CD14-positive monocyte (primary cell): ENCODE measurements at regions not wholly inside any gene's neighbourhood (a gene's known extent, or its start where the extent isn't known, plus 50 kb on each side); places are given as distances from the start of the nearest gene placed in this dataset.

ENCODE experiments used
- DNase-seq, 3 donors: peaks; one replicate each; pipeline ENCODE4 v3.0.0-alpha.2; 2011 to 2022
- H2AFZ ChIP-seq: 2 replicates; pipeline ENCODE4 v1.6.0; 2012; ENCODE audit warnings: mild to moderate bottlenecking, low read depth, low read length, inconsistent platforms; ENCODE audit not compliant: insufficient read depth, poor library complexity, severe bottlenecking
- H3K27ac ChIP-seq, 2 donors: 1 replicate in 1 of 2; 2 replicates in 1 of 2; pipeline ENCODE4 v1.5.1; 2012 to 2013; ENCODE audit warnings: low read length in 2 of 2, control low read depth in 1 of 2, inconsistent platforms in 1 of 2, low read depth in 1 of 2, mild to moderate bottlenecking in 1 of 2
- H3K27me3 ChIP-seq, 2 donors: one replicate each; pipeline versions ENCODE4 v1.6.0 to v1.6.1; 2011 to 2013; ENCODE audit warnings: low read length in 2 of 2; ENCODE audit not compliant: control insufficient read depth in 2 of 2, insufficient read depth in 2 of 2
- H3K36me3 ChIP-seq, 2 donors: replicated peaks in 1 of 2; 1 replicate in 1 of 2; 2 replicates in 1 of 2; pipeline versions ENCODE4 v1.5.1 to v1.6.1; 2012 to 2013; ENCODE audit warnings: low read length in 2 of 2, control low read depth in 1 of 2, inconsistent platforms in 1 of 2, mild to moderate bottlenecking in 1 of 2; ENCODE audit not compliant: insufficient read depth in 2 of 2, control insufficient read depth in 1 of 2
- H3K4me1 ChIP-seq, 2 donors: 1 replicate in 1 of 2; 2 replicates in 1 of 2; pipeline versions ENCODE4 v1.5.1 to v1.6.1; 2012 to 2013; ENCODE audit warnings: low read length in 2 of 2, control low read depth in 1 of 2, inconsistent platforms in 1 of 2, mild to moderate bottlenecking in 1 of 2, moderate library complexity in 1 of 2; ENCODE audit not compliant: insufficient read depth in 2 of 2, control insufficient read depth in 1 of 2
- H3K4me2 ChIP-seq: replicated peaks from 2 replicates; pipeline ENCODE3; 2012; ENCODE audit warnings: low read length, moderate library complexity, mild to moderate bottlenecking; ENCODE audit not compliant: poor library complexity, severe bottlenecking; ENCODE audit errors: extremely low read depth
- H3K4me3 ChIP-seq, 3 experiments: fragments of 200-600 bp in 1 of 3; sonication (generic) in 1 of 3; replicated peaks in 1 of 3; 1 replicate in 2 of 3; 2 replicates in 1 of 3; pipeline ENCODE4 v1.5.1; 2011 to 2013; ENCODE audit warnings: low read length in 3 of 3, mild to moderate bottlenecking in 3 of 3, control low read depth in 2 of 3, low read depth in 2 of 3, inconsistent platforms in 1 of 3, moderate library complexity in 1 of 3
- H3K79me2 ChIP-seq: 2 replicates; pipeline ENCODE4 v1.6.0; 2012; ENCODE audit warnings: mild to moderate bottlenecking, control low read depth, inconsistent platforms, low read length, moderate library complexity; ENCODE audit not compliant: insufficient read depth
- H3K9ac ChIP-seq: 2 replicates; pipeline ENCODE4 v1.6.0; 2017; ENCODE audit warnings: low read length, mild to moderate bottlenecking; ENCODE audit not compliant: insufficient read depth, poor library complexity, severe bottlenecking
- H3K9me3 ChIP-seq, 2 donors: replicated peaks in 1 of 2; 1 replicate in 1 of 2; 2 replicates in 1 of 2; pipeline versions ENCODE4 v1.5.1 to v1.6.1; 2012 to 2013; ENCODE audit warnings: low read length in 2 of 2, control low read depth in 1 of 2; ENCODE audit not compliant: control insufficient read depth in 1 of 2, insufficient read depth in 1 of 2
- H4K20me1 ChIP-seq: 2 replicates; pipeline ENCODE4 v1.6.0; 2012; ENCODE audit warnings: mild to moderate bottlenecking, low read length, control low read depth, moderate library complexity; ENCODE audit not compliant: insufficient read depth
- H3K27ac Mint-ChIP-seq, 7 donors: one replicate each; pipeline ENCODE4 v1.8.0; 2020; ENCODE audit warnings: mild to moderate bottlenecking in 7 of 7, mixed read lengths in 7 of 7, moderate library complexity in 6 of 7, inconsistent platforms in 2 of 7
- H3K27me3 Mint-ChIP-seq, 3 donors: one replicate each; pipeline ENCODE4 v1.8.0; 2021 to 2022; ENCODE audit warnings: low read depth in 3 of 3, mild to moderate bottlenecking in 3 of 3, mixed read lengths in 3 of 3, moderate library complexity in 3 of 3, inconsistent platforms in 1 of 3
- H3K36me3 Mint-ChIP-seq, 2 donors: one replicate each; pipeline ENCODE4 v1.8.0; 2020; ENCODE audit warnings: mixed read lengths in 2 of 2, inconsistent platforms in 1 of 2, mild to moderate bottlenecking in 1 of 2
- H3K4me1 Mint-ChIP-seq: one replicate; pipeline ENCODE4 v1.8.0; 2020; ENCODE audit warnings: mild to moderate bottlenecking, mixed read lengths
- H3K4me3 Mint-ChIP-seq, 2 donors: one replicate each; pipeline ENCODE4 v1.8.0; 2020; ENCODE audit warnings: mild to moderate bottlenecking in 2 of 2, mixed read lengths in 2 of 2, moderate library complexity in 1 of 2
- H3K9me3 Mint-ChIP-seq, 7 donors: one replicate each; pipeline ENCODE4 v1.8.0; 2020 to 2022; ENCODE audit warnings: mixed read lengths in 7 of 7, mild to moderate bottlenecking in 6 of 7, moderate library complexity in 6 of 7, inconsistent platforms in 2 of 7
- CTCF ChIP-seq: fragments of 200-600 bp; IDR thresholded peaks from one replicate; pipeline ENCODE4 v1.8.0; 2022; ENCODE audit warnings: antibody characterized with exemption, mild to moderate bottlenecking
- WGBS: methylation state at CpG from one replicate; pipeline ENCODE4 v1.1.5; 2013; ENCODE audit warnings: missing lambda C conversion rate; ENCODE audit not compliant: insufficient coverage; 5-methylcytosine and 5-hydroxymethylcytosine counted together
- intact Hi-C, 2 donors: fragments of 100-400 bp; cut with micrococcal nuclease; formaldehyde crosslinking; loops; one replicate each; pipeline versions ENCODE4 v1.15.0 to v1.15.1; 2023

DNA sequence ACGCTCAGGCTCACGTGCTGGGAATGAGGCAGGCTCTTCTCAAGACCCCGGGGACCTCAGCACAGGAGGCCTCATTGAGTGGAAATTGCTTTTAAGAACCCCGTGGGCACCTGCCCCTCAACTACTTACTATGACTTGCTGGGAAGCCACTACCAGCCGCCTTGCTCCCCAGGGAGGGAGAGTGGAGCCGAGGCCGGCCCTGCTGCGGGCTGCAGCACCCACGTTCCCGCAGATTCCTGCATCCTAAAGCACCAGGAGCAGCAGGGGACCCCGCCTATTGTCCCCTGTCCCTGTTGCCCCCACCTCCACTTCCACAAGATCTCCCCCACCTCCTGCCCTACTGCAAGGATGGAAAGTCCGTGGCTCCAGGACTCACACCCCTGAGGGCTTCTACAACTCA is 541.6 kb upstream of the PFKP start:
- H3K36me3 Mint-ChIP-seq = no peaks in the 10 kb centered on the region

DNA sequence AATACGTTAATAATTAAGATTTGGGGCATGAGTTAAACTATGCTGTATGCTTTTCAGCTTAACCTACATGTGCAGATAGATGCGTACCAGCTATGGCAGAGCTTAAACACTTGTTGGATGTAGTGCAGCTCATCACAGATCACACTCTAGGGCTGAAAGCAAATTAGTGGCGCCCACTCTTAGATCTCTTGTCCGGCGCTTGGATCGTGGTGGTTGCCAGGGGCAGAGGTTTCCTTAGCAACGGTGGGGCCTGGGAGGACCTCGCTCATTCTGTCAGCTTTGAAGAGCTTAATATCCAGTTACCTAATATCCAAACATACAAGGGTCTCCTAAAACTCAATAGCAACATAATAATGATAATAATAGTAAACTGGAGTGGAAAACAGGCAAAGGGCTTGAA is 548.2 kb upstream of the PFKP start:
- Histone ChIP-seq H3K4me1 (no peaks in the 10 kb centered on the region), H4K20me1 (no peaks in the 10 kb centered on the region), H3K27ac (no peak overlapping the region), H3K4me3 (no peak overlapping the region), H3K79me2 (no peaks in the 10 kb centered on the region), H3K9ac (no peak overlapping the region), H3K36me3 (no peaks in the 10 kb centered on the region), H3K9me3 (peaks cover 5 to 14% of the 10 kb centered on the region in 2 donors), H2AFZ (no peak overlapping the region), H3K4me2 (no peak overlapping the region), H3K27me3 (no peaks in the 10 kb centered on the region)
- H3K4me1 Mint-ChIP-seq = no peaks in the 10 kb centered on the region
- intact Hi-C loops = no loop called here
- DNase-seq = no peak
- no peak overlapping the region for H3K27ac Mint-ChIP-seq
- no peak overlapping the region for H3K4me3 Mint-ChIP-seq
- 96% methylated on average over 4 of the region's 8 CpGs for WGBS
- no peaks in the 10 kb centered on the region for H3K36me3 Mint-ChIP-seq
- no peak for TF ChIP-seq CTCF
- H3K9me3 Mint-ChIP-seq = peaks cover 0 to 17% (median 4%) of the 10 kb centered on the region in 7 donors
- H3K27me3 Mint-ChIP-seq = peaks cover 0 to 1% (median 0%) of the 10 kb centered on the region in 3 donors

More for the DNA sequence above, 541.6 kb upstream of the PFKP start:
- TF ChIP-seq CTCF = no peak
- H3K4me1 ChIP-seq = no peaks in the 10 kb centered on the region
- H3K36me3 ChIP-seq = no peaks in the 10 kb centered on the region
- no peak overlapping the region for H2AFZ ChIP-seq
- Mint-ChIP-seq H3K4me3 (no peak overlapping the region), H3K4me1 (no peaks in the 10 kb centered on the region), H3K9me3 (peaks cover 3 to 38% (median 14%) of the 10 kb centered on the region in 7 donors), H3K27ac (no peak overlapping the region), H3K27me3 (peaks cover 0 to 3% (median 1%) of the 10 kb centered on the region in 3 donors)
- H3K9me3 ChIP-seq = peaks cover 8 to 27% of the 10 kb centered on the region in 2 donors
- intact Hi-C loops = no loop called here
- no peaks in the 10 kb centered on the region for H3K27me3 ChIP-seq
- no peak overlapping the region for H3K27ac ChIP-seq
- DNase-seq = no peak
- 97% methylated on average over 7 of the region's 12 CpGs for WGBS
- H3K79me2 ChIP-seq = no peaks in the 10 kb centered on the region
- H3K4me3 ChIP-seq = no peak overlapping the region
- H3K4me2 ChIP-seq = no peak overlapping the region
- H4K20me1 ChIP-seq = no peaks in the 10 kb centered on the region
- no peak overlapping the region for H3K9ac ChIP-seq
